Anterior cingulate cortex (tissue), 58 donors: ENCODE measurements at regions not wholly inside any gene's neighbourhood (a gene's known extent, or its start where the extent isn't known, plus 50 kb on each side); places are given as distances from the start of the nearest gene placed in this dataset.
A peak's percentile ranks its signal among the peaks of the same experiment; 100 is the strongest.
"Not testable (repeated sequence)": the region's sequence is repeated elsewhere in the genome, so short reads cannot be mapped to it uniquely, and the experiment has no call there.

Experiments used
- DNase-seq, 58 donors: peaks; one replicate each; lab custom pipeline; 2025; lab: John Stamatoyannopoulos, UW

DNA sequence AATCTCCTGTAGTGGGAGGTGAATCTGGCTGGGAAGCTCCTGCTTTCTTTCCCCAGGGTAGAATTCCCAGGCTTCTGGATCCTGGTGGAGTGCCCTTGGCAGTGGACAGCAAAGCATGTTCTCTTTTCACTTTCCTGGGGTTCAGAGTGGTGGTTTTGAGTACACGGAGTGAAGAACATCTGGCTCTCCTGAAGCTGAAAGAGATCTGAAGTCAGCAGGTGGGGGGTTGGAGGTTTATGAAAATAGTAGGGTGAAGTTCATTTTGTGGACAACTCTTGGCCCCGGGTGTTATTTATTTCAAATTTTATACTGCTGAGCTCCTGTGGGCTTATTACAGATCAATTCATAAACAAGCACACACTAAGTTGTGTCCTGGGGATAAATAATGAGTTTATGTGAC, 497.3 kb downstream of the KLF5 start:
- DNase-seq = peak in 1 of 58 donors; percentile 5

DNA sequence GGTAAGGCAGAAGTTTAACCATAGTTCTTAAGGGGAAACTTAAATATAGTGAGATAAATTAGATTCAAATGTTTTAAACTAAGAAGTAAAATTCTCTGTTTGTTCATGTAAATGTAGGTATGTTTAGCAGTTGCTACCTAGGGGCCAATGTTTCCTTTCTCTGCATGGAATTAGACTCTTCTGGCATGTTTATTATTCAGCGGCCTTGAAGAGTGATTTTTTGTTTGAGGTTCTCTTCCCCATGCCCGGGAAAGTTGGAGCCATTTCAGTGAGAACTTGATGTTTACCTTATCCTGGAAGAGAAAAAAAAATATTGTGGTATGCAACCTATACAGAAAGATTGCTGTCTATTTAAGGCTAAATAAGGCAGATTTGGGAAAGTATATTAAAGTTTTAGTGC, 492.9 kb downstream of the KLF5 start:
- no peak for DNase-seq

DNA sequence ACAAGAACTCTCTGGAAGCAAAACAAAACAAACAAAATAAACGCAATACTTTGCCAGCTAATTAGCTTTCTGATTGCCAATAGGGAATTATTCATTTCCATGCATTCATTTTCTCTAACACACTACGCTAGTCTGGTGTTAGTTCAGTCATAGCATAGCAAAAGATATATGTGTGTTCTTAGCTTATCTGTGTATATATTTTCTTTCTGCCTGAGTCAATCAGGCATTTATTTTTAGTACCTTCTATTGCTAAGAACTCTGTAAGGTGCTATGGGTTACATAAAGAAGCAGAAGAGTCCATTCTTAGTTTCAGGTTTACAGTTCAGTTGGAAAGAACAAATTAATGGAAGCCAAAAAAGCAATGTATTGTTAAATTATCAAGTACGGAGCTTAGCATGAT, 490.9 kb downstream of the KLF5 start:
- no peak for DNase-seq

DNA sequence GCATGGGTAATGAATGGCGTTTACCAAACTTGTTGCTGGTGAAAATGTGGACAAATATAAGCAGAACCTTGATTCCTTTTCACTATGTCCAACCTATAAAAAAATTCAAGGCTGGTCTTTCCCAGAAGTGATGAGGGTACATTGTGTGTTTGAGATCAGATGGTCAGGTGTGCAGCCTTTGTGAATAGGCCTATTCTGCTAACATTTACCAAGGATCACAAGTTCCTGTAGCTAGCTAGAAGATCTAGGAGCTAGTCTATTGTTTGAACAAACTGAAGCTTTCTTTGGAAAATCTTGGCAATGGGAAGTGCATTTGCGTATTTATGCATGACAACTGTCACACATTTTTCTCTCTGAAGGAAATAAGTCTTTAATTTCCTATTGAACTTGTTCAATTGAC, 489.6 kb downstream of the KLF5 start:
- no peak for DNase-seq

DNA sequence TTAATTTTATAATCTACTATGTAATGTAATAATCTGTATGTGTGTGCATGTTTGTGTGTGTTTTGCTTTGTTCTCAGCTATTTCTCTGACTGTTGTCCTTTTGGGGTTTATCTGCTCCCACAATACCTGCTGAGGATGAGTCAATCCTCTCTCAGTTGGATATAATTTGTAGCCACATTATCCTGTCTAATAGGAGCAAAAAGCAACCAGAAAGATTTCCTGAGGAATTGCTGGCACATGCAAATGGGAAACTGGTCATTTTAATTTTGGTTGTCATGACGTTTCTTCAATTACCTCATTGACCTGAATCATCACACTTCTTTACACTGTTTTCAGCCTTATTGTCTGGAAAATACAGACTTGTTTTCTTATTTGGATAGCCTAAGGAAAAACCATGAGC, 488.4 kb downstream of the KLF5 start:
- no peak for DNase-seq

DNA sequence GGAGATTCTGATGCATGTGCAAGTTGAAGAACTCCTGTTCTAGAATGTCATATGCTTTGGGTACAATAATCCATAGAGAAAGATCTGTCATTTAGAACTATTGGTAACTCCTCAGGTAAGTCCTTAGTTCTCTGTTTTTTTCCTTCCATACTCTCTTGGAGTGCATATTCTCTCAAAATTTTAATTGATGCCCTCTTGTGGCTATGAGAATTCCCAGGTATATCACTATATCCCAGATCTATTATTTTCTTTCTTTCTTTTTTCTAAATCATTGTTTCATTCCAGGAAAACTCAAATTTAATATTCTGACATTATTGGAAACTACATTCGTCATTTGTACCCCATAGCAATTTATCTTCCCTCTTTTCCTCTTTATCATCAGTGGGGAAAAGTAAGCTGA, 485.4 kb downstream of the KLF5 start:
- no peak for DNase-seq

DNA sequence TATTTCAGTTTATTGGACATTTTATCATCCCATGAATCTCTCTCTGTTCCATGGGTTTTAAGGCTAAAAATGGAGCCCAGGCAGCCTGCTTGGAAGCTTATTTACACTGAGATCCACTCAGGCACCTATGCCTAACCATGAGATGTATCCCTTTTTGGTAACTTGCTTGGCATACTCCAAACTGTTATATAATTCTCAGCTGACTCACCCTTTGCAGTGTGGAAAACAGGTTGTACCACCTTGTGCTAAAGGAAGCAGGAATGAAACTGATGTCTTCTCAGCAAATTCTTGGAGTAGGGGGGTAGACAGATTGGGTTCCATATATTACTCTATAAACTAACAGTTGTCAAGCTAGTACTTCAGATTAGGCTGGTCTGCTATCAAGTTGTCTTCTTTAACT, 483.6 kb downstream of the KLF5 start:
- peak in 1 of 58 donors; percentile 24 for DNase-seq

DNA sequence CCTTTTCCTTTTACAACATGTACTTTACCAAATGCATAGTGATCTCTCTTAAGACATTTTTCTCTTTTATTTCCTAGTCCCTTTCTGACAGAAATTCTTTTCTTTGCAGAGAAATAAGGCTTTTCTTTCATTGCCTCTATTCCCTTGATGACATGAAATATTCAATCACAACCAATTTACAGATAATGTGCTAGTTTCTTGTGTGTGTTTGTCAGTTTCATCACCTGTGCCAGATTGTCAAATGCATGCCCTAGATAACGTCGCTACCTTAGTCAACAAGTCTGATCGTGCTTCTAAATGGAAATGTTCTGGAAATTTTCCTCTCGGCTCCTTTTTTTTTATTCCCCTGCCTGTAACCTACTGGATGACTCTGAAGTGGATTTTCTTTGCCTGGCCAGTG, 478.1 kb downstream of the KLF5 start:
- DNase-seq = no peak

DNA sequence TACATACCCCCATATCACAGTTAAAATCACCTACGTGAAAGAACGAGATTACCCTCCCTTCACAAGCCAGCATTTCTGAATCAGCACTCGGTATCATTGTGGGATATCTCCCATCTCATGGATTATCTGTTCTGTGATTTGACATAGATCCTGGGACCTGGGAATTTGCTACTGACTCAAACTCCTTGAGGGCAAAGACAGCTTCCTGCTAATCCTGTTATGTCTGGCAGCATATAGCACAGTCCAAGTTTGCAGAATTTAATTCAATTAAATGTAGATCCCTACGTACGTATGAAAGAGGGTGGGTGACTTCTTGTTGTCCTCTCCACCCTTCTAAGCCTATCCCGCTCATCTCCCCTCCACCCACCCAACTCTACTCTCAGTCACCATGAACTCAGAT, 476.5 kb downstream of the KLF5 start:
- DNase-seq = no peak

DNA sequence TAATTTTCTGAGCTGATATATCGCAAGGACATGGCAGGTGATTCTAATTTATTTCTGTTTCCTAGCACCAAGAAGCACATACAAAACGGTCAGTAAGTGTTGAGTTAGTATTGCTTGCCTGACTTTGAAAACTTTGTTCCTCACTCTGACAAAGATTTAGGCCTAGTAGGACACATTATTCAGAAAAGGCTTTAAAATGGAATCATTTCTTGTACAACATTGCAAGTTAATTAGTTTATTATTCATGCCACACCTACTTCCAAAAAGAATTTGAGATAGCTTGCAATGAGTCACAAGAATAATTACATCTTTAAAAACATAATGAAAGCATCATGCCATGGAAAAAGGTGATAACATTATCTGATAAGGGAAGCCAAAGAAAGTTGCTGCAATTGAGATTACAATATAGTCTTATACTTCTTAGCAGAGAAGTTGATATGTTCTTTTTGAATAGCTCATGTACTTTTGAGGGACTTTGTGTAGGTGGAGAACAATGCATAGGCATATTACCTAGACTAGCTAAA, 474.2 kb downstream of the KLF5 start:
- no peak for DNase-seq

DNA sequence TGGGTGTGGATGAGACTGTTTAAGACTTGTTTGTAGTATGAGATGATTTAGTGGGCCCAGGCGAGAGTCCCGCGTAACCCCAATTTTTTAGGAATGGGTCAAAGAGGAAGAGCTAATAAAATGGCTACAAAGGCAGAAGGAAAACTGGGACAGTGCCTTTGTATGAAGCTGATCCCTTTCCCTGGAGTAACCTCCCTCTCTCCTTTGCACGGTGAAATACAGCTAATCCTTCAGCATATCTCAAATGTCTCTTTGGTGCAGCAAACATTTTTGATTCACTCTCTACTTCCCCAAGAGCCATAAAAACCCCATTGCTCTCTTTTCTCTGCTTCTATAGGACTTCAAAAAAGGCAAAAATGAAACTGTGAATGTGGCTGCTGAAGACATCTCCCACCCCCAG, 473.8 kb downstream of the KLF5 start:
- no peak for DNase-seq

DNA sequence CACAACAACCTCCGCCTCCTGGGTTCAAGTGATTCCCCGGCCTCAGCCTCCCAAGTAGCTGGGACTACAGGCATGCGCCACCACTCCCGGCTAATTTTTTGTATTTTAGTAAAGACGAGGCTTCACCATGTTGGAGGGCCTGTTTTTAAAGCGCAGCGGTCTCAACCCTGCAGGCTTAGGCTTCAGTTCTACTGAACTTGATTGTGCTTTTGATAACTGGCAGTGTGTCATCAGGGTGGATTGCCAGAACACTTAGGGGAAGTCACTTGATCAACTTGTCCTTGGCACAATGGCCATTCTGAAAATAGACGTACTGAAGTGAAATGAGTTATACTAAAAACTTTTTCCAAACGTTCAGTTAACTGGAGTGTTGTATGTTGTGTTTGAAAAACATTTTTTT, 472.2 kb downstream of the KLF5 start:
- no peak for DNase-seq

DNA sequence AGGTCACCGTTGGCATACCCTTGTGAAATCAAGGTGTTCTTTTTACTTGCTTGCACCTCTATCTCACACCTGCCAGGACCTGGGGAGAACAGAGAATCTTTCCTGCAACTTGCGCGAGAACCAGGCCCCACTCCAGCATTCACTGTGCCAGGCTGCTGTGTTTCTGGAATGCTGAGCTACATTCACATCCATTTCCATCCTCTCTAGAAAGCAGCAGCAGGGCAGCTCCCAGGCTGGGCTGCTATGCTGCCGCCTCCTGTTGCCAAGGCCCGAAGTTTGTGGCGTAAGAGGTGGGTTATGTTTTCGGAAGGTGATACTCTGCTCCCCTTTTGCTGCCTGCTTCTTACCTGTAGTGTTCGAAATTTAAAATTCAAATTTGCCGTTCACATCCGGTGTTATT, 464.1 kb downstream of the KLF5 start:
- no peak for DNase-seq

DNA sequence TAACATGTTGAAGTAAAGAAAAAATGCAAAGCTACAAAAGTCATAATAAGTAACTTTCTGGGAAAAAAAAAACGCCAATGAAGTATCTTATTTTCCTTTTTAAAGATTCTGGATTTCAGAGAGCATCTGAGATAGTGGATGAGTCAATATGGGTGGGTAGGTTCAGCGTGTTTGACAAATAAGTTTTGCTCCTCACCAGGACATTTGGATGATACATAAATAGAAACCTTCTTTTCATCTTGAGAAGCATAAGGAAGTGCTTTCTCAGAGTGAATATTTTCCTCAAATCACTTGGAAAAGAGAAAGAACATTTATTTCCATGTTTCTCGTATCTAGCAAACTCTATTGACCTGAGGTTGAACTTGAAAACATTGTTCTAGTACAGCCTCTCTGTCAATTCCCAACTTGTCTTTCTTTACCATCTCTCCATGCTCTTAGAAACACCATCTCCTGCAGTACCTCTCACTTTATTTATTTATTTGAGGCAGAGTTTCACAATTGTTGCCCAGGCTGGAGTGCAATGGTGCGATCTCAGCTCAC, 463.2 kb downstream of the KLF5 start:
- no peak for DNase-seq

DNA sequence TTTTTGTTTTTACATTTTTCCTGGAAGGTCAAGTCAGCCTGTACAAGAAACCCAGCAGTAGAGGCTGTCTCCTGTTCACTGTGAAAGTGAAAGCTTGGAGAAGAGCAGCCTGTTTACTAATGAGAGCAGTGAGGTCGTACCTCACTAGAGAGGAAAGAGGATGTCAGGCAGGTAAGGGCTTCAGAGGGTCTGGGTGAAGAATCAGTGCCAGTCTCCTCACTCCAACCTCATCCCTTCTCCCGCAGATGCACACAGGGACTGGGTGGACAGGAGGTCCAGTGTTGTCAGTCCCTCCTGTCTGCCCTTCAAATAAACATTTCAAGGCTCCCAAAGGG, 462.5 kb downstream of the KLF5 start:
- DNase-seq = no peak

DNA sequence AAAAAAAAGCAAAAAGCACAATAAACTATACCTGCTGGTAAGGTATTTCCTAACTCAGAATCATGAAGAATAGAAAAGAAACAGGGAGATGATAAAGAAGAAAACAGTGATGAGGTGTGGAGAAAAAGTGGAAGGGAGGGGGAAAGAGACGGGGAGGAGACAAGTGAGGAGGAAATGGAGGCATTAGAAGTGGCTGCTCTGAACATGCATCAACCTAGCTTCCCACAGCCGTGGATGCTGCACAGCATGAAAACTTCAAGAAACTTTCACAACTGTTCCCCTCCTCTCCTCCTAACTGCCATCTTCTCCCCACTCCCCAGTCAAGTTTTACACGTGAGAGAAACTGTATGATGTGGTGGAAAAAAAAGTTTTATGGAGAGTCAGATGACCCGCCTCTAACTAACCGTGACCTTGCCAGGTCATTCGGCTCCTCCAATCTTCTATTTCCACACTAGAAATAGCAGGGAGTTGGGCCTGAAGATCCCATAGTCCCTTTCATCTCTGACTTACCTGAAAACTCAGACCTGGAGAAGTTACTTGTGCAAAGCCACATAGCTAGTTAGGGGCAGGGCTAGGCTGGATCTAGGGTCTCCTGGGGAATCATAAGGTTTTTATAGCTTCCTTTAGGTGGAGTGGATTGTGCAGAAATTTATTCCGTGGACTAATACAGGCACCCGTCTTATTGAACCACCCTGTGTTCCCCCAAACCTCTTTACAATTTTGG, 461.9 kb downstream of the KLF5 start:
- DNase-seq = no peak

DNA sequence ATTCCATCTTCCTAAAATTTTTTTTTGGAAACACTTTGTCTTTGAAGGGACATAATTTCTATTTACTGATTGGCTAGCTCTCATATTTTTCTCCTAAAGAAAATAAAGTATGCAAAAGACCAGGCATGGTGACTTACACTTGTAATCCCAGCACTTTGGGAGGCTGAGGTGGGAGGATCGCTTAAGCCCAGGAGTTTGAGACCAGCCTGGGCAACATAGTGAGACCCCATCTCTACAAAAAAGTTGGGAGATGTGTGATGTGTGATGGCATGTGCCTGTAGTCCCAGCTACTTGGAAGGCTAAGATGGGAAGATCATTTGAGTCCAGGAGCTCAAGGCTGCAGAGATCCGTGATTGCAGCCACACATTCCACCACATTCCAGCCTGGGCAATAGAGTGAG, 461.3 kb downstream of the KLF5 start:
- not testable (repeated sequence) for DNase-seq

DNA sequence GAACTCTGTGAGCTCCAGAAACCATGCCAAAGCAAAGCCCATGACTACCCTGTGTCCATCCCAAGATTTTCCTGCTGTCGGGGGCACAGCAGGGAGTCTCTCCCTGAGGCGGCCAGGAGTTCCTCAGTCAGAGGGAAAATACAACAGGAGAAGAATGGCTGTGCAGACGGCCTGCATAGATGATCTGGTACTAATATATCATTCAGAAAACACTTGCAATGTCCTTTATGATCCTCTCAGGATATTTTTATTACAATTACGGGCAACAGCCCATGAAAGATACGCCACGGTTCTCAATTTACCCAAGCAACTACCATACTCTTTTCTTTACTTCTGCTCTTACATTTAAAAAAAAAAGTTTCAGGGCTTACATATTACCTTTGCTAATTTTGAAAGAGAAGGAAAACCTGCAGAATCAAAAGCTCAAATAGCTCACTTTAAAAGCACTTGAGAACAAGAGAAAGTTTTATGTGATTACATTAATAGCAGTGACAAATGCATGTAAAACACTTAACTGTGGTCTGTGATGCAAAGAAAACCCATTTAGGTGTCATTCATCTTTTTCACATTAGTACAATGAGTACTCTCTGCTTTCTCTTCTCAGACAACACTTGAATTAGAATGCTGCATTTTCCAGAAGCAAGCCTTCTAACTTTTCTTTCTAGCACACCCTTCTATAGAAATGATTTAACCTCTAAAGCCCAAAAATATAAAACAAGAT, 460.8 kb downstream of the KLF5 start:
- no peak for DNase-seq

DNA sequence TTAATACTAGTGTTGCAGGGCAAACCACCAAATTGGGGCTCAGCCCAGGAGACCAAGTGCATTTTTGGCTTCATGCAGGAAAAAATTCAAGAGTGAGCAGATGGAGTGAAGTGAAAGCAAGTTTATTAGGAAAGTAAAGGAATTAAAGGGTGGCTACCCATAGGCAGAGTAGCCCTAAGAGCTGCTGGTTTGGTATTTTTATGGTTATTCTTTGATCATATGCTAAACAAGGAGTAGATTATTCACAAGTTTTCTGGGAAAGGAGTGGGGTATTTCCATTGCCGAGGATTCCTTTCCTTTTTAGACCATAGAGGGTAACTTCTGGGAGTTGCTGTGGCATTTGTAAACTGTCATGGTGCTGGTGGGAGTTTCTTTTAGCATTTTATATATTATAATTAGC, 459.0 kb downstream of the KLF5 start:
- no peak for DNase-seq

DNA sequence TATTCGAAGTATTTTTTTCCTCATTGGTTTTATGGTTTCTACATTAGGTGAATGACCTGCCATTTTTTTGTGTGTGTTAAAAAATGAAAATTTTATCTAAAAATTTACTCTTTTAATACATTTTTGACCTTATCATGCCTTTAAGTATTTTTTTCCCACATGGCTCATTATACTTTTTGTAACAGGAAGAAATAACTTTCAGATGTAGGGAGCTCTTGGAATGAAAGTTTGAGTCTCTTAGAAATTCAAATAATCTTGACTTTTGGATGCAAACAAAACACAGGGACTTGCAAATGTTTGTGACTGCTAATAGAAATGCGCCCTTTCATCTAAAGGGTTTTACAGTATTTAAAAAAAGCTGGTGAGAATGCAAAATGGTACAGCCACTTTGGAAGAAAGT, 457.9 kb downstream of the KLF5 start:
- DNase-seq = no peak

DNA sequence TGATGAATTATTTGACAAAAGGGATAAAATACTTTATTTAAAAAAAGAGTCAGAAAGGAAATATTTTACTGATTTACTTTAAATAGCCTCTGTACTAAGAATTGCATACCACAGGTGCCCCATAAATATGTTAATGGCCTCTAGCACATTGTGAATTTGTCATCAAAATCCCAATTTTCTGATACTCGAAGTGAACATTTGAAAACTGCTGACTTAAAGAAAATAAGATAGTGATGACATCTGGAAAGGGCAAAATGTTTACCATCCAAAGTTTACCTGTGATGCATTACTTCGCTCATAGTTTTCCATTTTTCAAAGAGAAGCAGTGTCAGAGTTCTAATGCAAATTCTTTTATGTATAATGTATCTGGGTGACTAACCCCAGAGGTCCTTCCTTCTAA, 455.4 kb downstream of the KLF5 start:
- no peak for DNase-seq

DNA sequence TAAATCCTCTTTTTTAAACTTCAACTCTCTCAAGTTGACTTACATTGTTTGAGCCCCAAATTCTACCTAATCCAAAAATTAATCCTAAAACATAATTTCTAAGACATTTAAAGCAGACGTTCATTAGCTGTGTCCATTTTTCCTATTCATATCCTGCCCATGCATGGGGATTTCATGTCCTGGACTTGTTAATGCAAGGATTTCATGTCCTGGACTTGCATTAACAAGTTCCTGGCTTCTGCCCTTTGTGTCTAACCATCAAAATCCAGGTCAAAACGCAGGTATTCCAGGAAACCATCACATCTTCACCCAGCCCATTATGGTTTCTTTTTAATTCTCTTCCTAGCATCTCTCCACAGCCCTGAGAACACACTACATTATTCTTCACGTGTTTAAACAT, 454.9 kb downstream of the KLF5 start:
- no peak for DNase-seq
